T47D (cell line): ENCODE measurements at regions not wholly inside any gene's neighbourhood (a gene's known extent, or its start where the extent isn't known, plus 50 kb on each side); places are given as distances from the start of the nearest gene placed in this dataset.
A peak's percentile ranks its signal among the peaks of the same experiment; 100 is the strongest.

Experiments used
- DNase-seq, 2 experiments: peaks; one replicate each; pipeline versions ENCODE4 v3.0.0 to v3.0.0-alpha.2; 2011 to 2012; ENCODE audit warnings: low read depth in 1 of 2, low spot score in 1 of 2
- JUND ChIP-seq: IDR thresholded peaks from 2 replicates; pipeline ENCODE4 v1.6.1; 2012; ENCODE audit warnings: low read depth
- in situ Hi-C: cut with HindIII; loops from 2 replicates; pipeline ENCODE4 v1.10.0; 2016; ENCODE audit warnings: low sequenced_read_pairs, low pct_unique_long_range_greater_than_20kb

DNA sequence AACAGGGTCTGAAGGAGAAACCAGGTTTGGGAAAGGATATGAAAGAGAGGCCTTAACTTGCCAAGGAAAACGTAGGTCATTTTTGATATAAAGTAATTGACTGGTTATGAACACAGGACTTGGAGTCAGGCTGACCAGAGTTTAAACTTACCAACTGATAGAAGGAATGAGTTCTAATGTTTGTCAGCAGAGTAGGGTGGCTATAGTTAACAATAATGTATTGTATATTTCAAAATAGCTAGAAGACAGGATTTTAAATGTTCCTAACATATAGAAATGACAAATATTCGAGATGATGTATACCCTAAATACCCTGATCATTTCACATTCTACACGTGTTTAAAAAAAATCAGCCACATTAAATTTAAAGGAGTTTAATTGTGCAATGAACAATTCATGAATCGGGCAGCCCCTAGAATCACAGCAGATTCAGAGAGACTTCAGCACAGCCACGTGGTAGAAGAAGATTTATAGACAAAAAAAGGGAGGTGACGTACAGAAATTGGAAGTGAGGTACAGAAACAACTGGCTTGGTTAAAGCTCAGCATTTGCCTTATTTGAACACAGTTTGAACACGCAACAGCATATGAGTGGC, 52.5 kb upstream of the PLEKHG7 start:
- no peak for DNase-seq
- in situ Hi-C loops, result no loop called here
- no peak for TF ChIP-seq JUND

DNA sequence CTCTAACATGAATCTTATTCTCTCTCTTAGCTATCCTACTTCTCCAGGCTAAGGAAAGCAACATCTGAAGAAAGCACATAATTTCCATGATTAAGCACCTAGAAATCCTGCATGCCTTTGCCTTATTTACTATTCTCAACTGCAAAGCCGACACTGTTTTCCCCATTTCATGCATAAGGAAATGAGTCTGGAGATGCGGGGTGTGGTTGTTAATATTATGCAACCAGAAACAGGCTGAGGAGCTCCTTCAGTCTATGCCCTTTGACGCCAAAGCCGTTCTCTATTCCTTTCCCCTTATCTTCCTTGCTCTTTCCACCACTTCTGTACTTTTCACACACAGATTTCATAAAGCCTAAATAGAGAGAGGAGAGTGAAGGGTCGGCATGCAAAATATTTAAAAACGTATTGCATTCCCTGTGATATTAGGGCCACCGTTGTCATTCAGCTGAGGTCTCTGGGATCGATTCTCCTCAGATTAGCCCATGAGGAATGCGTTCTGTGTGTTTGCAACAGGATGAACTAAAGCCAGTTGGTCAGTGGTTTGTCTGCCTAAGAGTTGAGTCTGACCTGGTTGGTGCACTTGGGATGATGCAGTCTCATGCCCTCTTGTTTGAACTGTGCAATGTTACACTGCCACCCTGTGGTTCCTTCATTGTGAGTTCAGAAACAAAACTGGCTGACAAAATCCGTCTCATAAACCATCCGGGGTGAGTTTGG, 53.1 kb upstream of the PLEKHG7 start:
- in situ Hi-C loops, result no loop called here
- no peak for TF ChIP-seq JUND

DNA sequence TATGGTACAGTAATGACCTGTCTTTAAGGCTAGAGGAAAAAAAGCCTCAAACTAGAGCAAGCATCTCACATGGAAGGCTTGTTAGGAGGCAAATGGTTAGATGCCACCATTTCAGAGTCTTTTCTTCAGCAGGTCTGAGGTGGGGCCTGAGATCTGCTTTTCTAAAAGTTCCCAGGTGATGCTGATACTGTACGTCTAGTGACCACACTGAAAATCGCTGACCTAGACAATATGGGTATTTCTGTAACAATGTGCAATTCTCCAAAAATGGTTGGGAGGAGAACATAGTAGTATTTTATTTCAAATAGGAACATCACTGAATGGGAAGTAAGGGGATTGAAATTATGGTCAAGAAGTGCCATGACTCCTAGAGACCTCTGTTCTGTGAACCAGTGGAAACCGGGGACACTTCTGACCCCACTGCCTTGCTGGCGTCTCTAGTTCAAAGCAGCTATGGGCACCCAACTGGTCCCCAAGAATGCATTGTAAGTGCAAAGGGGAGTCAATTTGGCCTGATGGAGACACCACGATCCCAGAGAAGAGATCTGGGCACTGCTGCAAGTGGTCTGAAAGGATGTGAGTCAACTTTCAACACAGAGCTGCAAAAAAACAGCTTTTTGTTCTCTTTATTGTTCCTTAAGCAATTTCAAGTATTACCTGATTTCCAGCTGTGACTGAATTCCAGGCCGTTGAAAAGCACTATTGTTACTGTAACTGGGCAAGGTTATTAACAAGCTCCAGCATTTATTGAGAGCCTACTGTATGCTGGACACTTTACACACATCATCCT, 54.4 kb upstream of the PLEKHG7 start:
- DNase-seq, result no peak
- in situ Hi-C loops, result no loop called here
- no peak for TF ChIP-seq JUND

More for the DNA sequence above, 53.1 kb upstream of the PLEKHG7 start:
- peak; percentile 67 to 95 for DNase-seq

DNA sequence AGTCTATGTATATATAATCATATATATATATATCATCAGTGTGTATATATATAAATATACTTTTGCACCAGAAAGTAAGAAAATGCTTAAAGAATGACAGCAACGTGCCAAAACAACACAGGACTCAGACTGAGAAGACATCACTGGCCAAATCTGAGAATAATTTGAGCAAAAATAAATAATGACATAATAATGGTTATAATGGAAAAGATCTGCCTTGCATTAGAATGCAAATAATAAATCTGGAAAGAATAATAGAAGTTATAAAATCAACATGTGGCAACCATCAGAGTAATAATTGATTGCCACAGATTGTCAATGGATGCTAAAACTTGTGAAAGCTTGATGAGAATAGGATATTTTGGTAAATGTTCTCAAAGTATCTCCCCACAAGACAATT, 61.5 kb upstream of the PLEKHG7 start:
- DNase-seq, result no peak
- no peak for TF ChIP-seq JUND
- in situ Hi-C loops, result no loop called here

DNA sequence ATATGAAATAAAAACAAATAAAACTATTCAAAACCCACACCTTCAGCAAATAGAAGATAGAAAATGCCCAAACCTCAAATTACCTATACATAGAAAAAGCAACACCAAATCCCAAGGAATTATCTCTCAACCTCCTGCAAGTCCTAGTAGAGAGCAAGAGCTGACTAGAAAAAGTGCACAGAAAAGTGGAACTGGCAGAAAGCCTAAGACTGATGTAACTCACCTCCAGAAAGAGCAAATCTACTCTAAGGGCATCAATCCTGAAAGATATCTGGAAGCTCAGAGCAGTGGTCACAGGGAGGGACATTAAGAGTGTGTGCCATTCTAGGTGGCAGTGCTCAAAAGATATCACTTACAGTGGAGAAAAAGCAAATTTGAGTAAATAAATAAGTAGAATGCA, 62.1 kb upstream of the PLEKHG7 start:
- DNase-seq, result no peak
- in situ Hi-C loops, result no loop called here
- TF ChIP-seq JUND, result no peak

DNA sequence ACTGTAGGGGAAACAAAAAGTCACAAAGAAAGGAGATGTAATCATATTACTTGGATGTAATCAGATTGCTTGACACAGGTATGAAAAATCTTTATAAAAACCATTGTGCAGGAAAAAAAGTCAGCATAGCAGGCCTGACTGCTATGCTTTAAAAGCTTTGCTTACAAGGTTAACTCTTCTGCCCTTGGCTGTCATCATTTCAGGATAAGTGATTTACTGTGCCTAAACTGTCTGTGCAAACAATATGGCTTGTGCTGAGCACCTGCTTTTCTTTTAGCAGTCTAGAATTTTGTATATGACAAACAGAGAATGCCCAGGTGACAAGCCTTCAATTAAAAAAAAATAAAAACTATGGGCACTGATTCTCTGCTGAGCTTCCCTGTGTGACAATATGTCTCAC, 63.8 kb upstream of the PLEKHG7 start:
- no peak for DNase-seq
- in situ Hi-C loops, result no loop called here
- no peak for TF ChIP-seq JUND

DNA sequence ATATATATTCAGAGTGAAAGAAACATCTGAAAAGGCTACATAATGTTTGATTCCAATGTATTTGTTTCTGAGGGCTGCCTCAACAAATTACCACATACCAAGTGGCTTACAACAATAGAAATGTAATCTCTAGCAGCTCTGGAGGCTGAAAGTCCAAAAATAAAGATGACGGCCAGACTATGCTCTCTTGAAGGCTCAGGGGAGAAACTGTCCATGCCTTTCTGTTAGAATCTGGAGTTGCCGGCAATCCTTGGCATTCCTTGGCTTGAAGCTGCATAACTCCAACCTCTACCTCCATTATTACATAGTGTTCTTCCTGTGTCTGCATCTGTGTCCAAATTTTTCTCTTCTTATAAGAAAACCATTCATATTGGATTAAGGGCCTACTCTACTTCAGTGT, 68.1 kb upstream of the PLEKHG7 start:
- in situ Hi-C loops, result no loop called here
- DNase-seq, result no peak
- no peak for TF ChIP-seq JUND

DNA sequence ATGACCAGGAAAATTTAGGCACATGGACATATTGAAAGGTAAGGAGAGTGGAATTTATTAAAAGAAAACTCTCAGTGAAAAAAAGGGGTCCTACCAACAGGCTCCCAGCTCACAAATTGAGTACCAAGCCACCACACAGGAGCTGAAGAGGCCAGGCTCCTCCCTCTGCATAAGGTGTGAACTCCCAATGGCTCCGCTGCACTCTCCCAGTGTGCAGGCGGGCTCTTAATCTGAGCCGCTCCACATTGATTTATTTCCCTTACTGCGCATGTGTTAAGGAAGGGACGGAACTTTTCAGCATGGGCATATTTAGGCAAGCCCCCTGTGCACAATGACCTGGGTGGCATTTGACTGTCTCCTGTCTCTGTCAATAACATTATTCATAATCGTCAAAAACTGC, 68.6 kb upstream of the PLEKHG7 start:
- in situ Hi-C loops, result no loop called here
- TF ChIP-seq JUND, result no peak

DNA sequence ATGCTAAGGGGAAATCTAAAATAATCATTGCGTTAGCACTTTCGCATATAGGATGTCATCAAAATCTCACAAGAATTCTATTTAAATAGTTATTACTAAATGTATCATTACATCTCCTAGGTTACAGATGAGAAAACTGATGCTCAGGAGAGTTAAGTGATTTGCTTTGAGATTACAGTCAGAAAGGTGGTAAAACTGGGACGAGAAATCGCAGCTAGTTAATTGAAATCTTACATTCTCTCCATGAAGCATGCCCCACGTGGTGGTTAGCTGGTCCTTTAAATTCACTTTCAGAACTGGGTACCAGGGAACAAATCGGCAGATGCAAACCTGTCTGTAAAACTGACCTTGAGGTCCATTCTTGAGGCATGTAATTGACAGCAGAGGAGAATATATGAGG, 71.8 kb upstream of the PLEKHG7 start:
- no peak for DNase-seq
- TF ChIP-seq JUND, result no peak
- in situ Hi-C loops, result no loop called here

More for the DNA sequence above, 68.6 kb upstream of the PLEKHG7 start:
- DNase-seq, result no peak

DNA sequence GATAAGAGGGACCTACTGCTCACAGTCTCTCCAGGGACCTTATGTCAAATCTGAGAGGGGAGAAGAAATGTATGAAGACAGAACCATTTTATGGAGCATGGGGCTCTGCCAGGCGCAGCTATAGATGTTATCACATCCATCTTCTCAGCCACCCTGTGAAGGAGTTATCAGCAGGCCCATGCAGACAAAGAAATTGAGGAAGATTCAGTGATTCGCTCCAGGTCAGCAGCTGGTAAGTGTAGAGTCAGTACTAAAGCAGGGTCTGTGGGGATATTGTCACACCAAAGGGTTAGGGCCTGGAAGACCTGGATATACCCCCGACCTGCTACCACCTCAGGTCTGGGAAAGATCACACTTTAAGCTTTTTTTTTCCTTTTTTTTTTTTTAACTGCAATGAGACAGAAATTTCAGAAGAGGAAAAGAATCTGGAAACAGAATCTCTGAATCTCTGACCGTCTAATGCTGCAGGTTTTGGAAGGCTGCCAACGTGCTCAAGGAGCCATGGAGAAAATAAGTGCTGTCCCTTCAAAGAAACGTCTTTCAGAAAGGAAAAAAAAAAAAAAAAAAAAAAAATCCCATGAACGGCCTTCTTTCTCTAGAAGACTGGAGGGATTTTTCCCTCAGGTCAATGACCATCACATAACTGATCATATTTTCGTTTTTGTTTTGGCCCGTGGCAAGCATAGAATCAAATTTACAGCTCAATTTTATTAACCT, 73.3 kb upstream of the PLEKHG7 start:
- in situ Hi-C loops, result no loop called here
- peak in 1 of 2 experiments; percentile 51 for DNase-seq
- TF ChIP-seq JUND, result no peak

DNA sequence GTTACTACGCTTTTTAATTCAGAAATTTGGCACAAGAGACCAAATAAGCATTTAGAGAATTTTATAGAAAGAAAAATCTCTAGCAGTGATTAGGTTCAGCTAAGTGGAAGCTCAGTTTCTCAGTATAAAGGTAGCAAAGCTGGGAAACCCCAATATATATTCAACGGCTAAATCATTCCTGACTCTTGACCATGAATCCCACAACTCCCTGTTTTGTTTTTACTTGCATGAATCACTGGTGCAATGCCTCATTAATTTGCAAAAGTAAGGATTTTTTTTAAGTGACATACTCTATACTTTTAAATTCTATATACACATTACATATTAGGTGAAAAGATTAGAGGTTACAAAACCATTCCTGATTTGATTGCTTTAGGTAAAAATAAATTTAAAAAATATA, 74.3 kb upstream of the PLEKHG7 start:
- in situ Hi-C loops, result no loop called here
- no peak for DNase-seq
- TF ChIP-seq JUND, result no peak

DNA sequence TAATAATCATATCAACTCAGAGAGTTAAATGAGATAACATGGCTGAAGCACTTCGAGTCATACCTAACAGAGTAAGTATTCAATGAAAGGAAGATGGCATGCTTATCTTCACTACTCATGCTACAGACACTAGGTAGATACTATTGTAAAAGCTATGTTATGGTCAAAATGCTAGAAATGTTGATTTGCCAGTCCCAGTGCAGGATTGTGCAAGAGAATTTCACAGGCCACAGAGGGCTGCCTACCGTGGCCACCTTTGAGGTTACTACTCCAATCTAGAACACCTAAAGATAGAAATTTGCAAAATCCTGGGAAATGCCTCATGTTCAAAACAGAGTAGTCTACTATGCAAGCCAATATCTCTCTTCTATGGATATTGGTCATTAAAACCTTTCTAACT, 75.3 kb upstream of the PLEKHG7 start:
- DNase-seq, result no peak
- in situ Hi-C loops, result no loop called here
- TF ChIP-seq JUND, result no peak
